HEK293T (cell line): ENCODE measurements at regions not wholly inside any gene's neighbourhood (a gene's known extent, or its start where the extent isn't known, plus 50 kb on each side); places are given as distances from the start of the nearest gene placed in this dataset.

Experiments used
- BHLHE40 ChIP-seq: fragments of 450-650 bp; IDR thresholded peaks from 2 replicates; pipeline ENCODE4 v1.6.1; 2016; ENCODE audit warnings: mild to moderate bottlenecking, moderate library complexity, borderline replicate concordance
- ELF4 ChIP-seq: fragments of 450-650 bp; IDR thresholded peaks from 2 replicates; pipeline ENCODE4 v1.6.1; 2017; ENCODE audit warnings: antibody characterized with exemption
- FOXA1 ChIP-seq: fragments of 450-650 bp; IDR thresholded peaks from 2 replicates; pipeline ENCODE4 v1.6.1; 2016; ENCODE audit warnings: mild to moderate bottlenecking
- FOXK2 ChIP-seq: fragments of 450-650 bp; IDR thresholded peaks from 2 replicates; pipeline ENCODE4 v1.6.1; 2016; ENCODE audit warnings: mild to moderate bottlenecking
- FOXM1 ChIP-seq: fragments of 450-650 bp; IDR thresholded peaks from 2 replicates; pipeline ENCODE4 v1.6.1; 2017; ENCODE audit warnings: mild to moderate bottlenecking, borderline replicate concordance
- HDGF ChIP-seq: fragments of 450-650 bp; IDR thresholded peaks from 2 replicates; pipeline ENCODE4 v1.6.1; 2017; ENCODE audit warnings: antibody characterized with exemption, borderline replicate concordance
- LEF1 ChIP-seq: fragments of 450-650 bp; IDR thresholded peaks from 2 replicates; pipeline ENCODE4 v1.6.1; 2017; ENCODE audit warnings: mild to moderate bottlenecking, borderline replicate concordance
- NFRKB ChIP-seq: fragments of 450-650 bp; IDR thresholded peaks from 2 replicates; pipeline ENCODE4 v1.6.1; 2016; ENCODE audit warnings: mild to moderate bottlenecking, moderate library complexity
- SP1 ChIP-seq: fragments of 450-650 bp; IDR thresholded peaks from 2 replicates; pipeline ENCODE4 v1.6.1; 2017
- ZNF384 ChIP-seq: fragments of 450-650 bp; IDR thresholded peaks from 2 replicates; pipeline ENCODE4 v1.6.1; 2016
- TF ChIP-seq, protein P1 (sequence below): fragments of 450-650 bp; IDR thresholded peaks from 2 replicates; pipeline ENCODE4 v1.6.1; 2016

DNA sequence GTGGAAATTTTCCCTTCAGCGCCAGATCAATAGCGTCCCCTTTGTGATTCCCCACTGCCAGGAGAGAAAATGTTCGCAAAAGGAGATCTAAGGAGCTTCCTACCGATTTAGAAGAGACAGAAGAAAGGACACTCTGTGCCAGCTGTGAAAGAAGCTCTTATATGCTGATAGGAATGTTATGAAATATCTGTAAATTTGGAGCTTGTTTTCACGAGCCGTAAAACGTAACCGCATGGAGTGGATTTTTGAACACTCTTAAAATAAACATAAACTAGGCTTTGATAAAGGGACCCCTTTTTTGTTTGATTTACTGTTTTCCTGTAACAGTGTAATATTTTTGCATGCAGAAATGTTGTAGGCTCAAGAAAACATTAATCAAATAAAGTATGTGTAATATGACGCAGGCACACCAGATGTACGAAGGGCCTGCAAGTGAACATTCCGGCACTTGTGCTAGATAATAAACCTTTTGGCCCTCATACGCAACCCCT, 346.8 kb downstream of the ETNK1 start:
- TF ChIP-seq FOXK2: no peak
- TF ChIP-seq ELF4: no peak
- no peak for TF ChIP-seq BHLHE40
- TF ChIP-seq ZNF384: no peak
- no peak for TF ChIP-seq LEF1
- TF ChIP-seq HDGF: no peak
- no peak for TF ChIP-seq FOXM1
- no peak for TF ChIP-seq SP1
- TF ChIP-seq FOXA1: no peak
- no peak for TF ChIP-seq NFRKB
- TF ChIP-seq, protein P1, sequence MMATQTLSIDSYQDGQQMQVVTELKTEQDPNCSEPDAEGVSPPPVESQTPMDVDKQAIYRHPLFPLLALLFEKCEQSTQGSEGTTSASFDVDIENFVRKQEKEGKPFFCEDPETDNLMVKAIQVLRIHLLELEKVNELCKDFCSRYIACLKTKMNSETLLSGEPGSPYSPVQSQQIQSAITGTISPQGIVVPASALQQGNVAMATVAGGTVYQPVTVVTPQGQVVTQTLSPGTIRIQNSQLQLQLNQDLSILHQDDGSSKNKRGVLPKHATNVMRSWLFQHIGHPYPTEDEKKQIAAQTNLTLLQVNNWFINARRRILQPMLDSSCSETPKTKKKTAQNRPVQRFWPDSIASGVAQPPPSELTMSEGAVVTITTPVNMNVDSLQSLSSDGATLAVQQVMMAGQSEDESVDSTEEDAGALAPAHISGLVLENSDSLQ: no peak
